Panc1 (cell line): ENCODE measurements at regions not wholly inside any gene's neighbourhood (a gene's known extent, or its start where the extent isn't known, plus 50 kb on each side); places are given as distances from the start of the nearest gene placed in this dataset.

ENCODE experiments used
- ATAC-seq: fragments of 200-7000 bp; cut with Tn5 transposase; 2 replicates; pipeline ENCODE4 v1.9.1; 2020; ENCODE audit warnings: mild to moderate bottlenecking, moderate library complexity
- BruUV-seq: library from RNA; stranded (reverse); fragments of 400-500 nt; replicated peaks from 2 replicates; lab custom pipeline; 2021; lab: Mats Ljungman, UMichigan
- CTCF ChIA-PET: fragments of 300-600 bp; sonication (Branson Sonifier 250); formaldehyde crosslinking; loops from one replicate; lab custom pipeline; 2022; ENCODE audit warnings: antibody characterized with exemption; lab: Charles Lee
- POLR2A ChIA-PET: fragments of 300-600 bp; sonication (Branson Sonifier 250); formaldehyde crosslinking; loops from one replicate; lab custom pipeline; 2022; ENCODE audit warnings: antibody characterized with exemption; lab: Charles Lee
- DNase-seq: peaks from one replicate; pipeline ENCODE4 v3.0.0-alpha.2; 2010; ENCODE audit warnings: low read depth, low spot score
- H3K27ac ChIP-seq: 2 replicates; pipeline ENCODE4 v1.5.1; 2011; ENCODE audit warnings: mild to moderate bottlenecking, low read length, inconsistent platforms
- H3K27me3 ChIP-seq: fragments of 200-500 bp; sonication (Bioruptor generic); 2 replicates; pipeline ENCODE4 v1.6.0; 2014; ENCODE audit warnings: low read length, inconsistent platforms; ENCODE audit not compliant: control insufficient read depth, insufficient read depth
- H3K36me3 ChIP-seq: fragments of 200-500 bp; sonication (Bioruptor generic); 2 replicates; pipeline ENCODE4 v1.5.1; 2014; ENCODE audit warnings: inconsistent platforms, mild to moderate bottlenecking, low read length, moderate library complexity; ENCODE audit not compliant: control insufficient read depth, insufficient read depth
- H3K4me1 ChIP-seq: 2 replicates; pipeline ENCODE4 v1.5.1; 2011; ENCODE audit warnings: inconsistent platforms, mild to moderate bottlenecking, low read length, moderate library complexity; ENCODE audit not compliant: control insufficient read depth, insufficient read depth
- H3K4me3 ChIP-seq, 2 experiments: 2 replicates each; pipeline ENCODE4 v1.5.1; 2011 to 2012; ENCODE audit warnings: low read depth in 2 of 2, low read length in 2 of 2, mild to moderate bottlenecking in 2 of 2, inconsistent platforms in 1 of 2, moderate library complexity in 1 of 2
- H3K9me3 ChIP-seq: fragments of 200-500 bp; sonication (Bioruptor generic); 2 replicates; pipeline ENCODE4 v1.5.1; 2014; ENCODE audit warnings: low read depth, mild to moderate bottlenecking, inconsistent platforms, low read length, moderate library complexity; ENCODE audit not compliant: control insufficient read depth, insufficient read depth
- CTCF ChIP-seq: fragments of 450-650 bp; IDR thresholded peaks from 2 replicates; pipeline ENCODE4 v1.5.1; 2017; ENCODE audit warnings: mild to moderate bottlenecking
- POLR2AphosphoS5 ChIP-seq: IDR thresholded peaks from 2 replicates; pipeline ENCODE4 v1.6.1; 2012; ENCODE audit warnings: mild to moderate bottlenecking, low read depth, low read length, moderate library complexity
- SIN3A ChIP-seq: IDR thresholded peaks from 2 replicates; pipeline ENCODE4 v1.6.1; 2012; ENCODE audit warnings: low read depth, mild to moderate bottlenecking, low read length, moderate library complexity, borderline replicate concordance; ENCODE audit not compliant: insufficient read depth
- TCF7L2 ChIP-seq: IDR thresholded peaks from 2 replicates; pipeline ENCODE4 v1.6.1; 2011; ENCODE audit warnings: mild to moderate bottlenecking, low read depth, low read length, inconsistent platforms
- in situ Hi-C: cut with HindIII; loops from 2 replicates; pipeline ENCODE4 v1.10.0; 2016; ENCODE audit warnings: low sequenced_read_pairs, low pct_unique_long_range_greater_than_20kb
- intact Hi-C: fragments of 100-400 bp; cut with micrococcal nuclease; formaldehyde crosslinking; loops from one replicate; pipeline ENCODE4 v1.10.0; 2022; ENCODE audit not compliant: unreplicated experiment
- TF ChIP-seq, protein P1 (sequence below), 2 experiments: IDR thresholded peaks; 2 replicates each; pipeline ENCODE4 v1.6.1; 2011 to 2012; ENCODE audit warnings: low read depth in 2 of 2, control low read depth in 1 of 2, low read length in 1 of 2, mild to moderate bottlenecking in 1 of 2, moderate library complexity in 1 of 2; ENCODE audit not compliant: insufficient read depth in 1 of 2

DNA sequence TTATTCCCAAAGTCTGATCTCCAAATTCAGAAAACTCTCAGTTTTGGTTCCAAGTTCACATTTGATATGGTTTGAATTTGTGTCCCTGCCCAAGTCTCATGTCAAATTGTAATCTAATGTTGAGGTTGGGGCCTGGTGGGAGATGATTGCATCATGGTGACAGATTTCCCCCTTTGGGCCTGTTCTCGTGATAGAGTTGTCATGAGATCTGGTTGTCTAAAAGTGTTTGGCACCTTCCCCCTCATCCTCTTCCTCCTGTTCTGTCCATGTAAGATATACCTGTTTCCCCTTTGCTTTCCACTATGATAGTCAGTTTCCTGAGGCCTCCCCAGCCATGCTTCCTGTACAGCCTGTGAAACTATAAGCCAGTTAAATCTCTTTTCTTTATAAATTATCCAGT lies 138.6 kb downstream of the ARL4A start:
- no peak overlapping the region for H3K27ac ChIP-seq
- ATAC-seq (no peak), DNase-seq (no peak)
- intact Hi-C loops, result no loop called here
- no peaks in the 10 kb centered on the region for H3K36me3 ChIP-seq
- CTCF ChIA-PET, result no interaction called here
- no peaks in the 10 kb centered on the region for H3K9me3 ChIP-seq
- H3K27me3 ChIP-seq, result no peaks in the 10 kb centered on the region
- no peak overlapping the region for H3K4me3 ChIP-seq
- no peaks in the 10 kb centered on the region for H3K4me1 ChIP-seq
- TF ChIP-seq TCF7L2 (no peak), SIN3A (no peak), CTCF (no peak), POLR2AphosphoS5 (no peak)
- TF ChIP-seq, protein P1, sequence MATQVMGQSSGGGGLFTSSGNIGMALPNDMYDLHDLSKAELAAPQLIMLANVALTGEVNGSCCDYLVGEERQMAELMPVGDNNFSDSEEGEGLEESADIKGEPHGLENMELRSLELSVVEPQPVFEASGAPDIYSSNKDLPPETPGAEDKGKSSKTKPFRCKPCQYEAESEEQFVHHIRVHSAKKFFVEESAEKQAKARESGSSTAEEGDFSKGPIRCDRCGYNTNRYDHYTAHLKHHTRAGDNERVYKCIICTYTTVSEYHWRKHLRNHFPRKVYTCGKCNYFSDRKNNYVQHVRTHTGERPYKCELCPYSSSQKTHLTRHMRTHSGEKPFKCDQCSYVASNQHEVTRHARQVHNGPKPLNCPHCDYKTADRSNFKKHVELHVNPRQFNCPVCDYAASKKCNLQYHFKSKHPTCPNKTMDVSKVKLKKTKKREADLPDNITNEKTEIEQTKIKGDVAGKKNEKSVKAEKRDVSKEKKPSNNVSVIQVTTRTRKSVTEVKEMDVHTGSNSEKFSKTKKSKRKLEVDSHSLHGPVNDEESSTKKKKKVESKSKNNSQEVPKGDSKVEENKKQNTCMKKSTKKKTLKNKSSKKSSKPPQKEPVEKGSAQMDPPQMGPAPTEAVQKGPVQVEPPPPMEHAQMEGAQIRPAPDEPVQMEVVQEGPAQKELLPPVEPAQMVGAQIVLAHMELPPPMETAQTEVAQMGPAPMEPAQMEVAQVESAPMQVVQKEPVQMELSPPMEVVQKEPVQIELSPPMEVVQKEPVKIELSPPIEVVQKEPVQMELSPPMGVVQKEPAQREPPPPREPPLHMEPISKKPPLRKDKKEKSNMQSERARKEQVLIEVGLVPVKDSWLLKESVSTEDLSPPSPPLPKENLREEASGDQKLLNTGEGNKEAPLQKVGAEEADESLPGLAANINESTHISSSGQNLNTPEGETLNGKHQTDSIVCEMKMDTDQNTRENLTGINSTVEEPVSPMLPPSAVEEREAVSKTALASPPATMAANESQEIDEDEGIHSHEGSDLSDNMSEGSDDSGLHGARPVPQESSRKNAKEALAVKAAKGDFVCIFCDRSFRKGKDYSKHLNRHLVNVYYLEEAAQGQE (IDR thresholded peaks at IDR 0.05; ENCODE audit: insufficient read depth in 1 of 2, low read depth in 2 of 2, low read length in 1 of 2), result no peak
- in situ Hi-C loops, result no loop called here
- BruUV-seq, result no TSS peak
- POLR2A ChIA-PET, result no interaction called here

DNA sequence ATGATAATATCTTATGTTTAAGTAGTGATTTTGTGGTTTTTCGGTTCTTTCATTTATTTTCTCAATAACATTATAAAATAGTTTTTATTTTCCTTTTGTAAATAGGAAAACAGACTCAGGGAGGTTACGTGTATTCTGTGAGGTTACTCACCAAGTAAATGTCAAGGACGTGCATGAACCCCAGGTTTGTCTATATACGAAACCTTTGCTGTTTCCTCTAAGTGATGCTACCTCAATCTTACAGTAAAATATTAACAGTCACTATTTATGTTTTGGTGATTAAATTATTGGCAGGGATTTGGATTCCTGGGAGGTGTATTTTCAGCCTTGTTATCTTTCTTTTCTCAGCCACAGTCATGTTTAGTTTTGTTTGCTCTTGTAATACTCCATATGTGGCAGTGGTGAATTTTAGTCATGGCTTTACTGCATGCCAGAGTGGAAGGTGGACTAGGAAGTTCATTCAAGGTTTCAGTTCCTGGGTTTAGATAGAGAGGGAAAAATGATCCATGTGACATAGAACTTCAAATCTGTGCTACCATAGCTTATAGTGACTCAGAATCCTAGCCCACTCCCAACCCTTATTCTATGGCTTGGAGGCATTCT lies 139.9 kb downstream of the ARL4A start:
- ChIA-PET POLR2A (no interaction called here), CTCF (no interaction called here)
- BruUV-seq, result no TSS peak
- TF ChIP-seq, protein P1 (IDR thresholded peaks at IDR 0.05; ENCODE audit: insufficient read depth in 1 of 2, low read depth in 2 of 2, low read length in 1 of 2), result no peak
- TF ChIP-seq POLR2AphosphoS5 (no peak), SIN3A (no peak), CTCF (no peak)
- no peaks in the 10 kb centered on the region for H3K4me1 ChIP-seq
- in situ Hi-C loops, result no loop called here
- ATAC-seq (no peak), DNase-seq (no peak)
- intact Hi-C loops, result no loop called here
- H3K4me3 ChIP-seq, result no peak overlapping the region
- H3K9me3 ChIP-seq, result no peaks in the 10 kb centered on the region
- H3K27me3 ChIP-seq, result no peaks in the 10 kb centered on the region
- H3K36me3 ChIP-seq, result no peaks in the 10 kb centered on the region
- no peak overlapping the region for H3K27ac ChIP-seq
